SH-SY5Y (cell line): ENCODE measurements at regions not wholly inside any gene's neighbourhood (a gene's known extent, or its start where the extent isn't known, plus 50 kb on each side); places are given as distances from the start of the nearest gene placed in this dataset.

Experiments used
- GATA2 ChIP-seq: IDR thresholded peaks from 2 replicates; pipeline ENCODE4 v1.6.1; 2011; ENCODE audit warnings: mild to moderate bottlenecking, low read depth, low read length
- GATA3 ChIP-seq: IDR thresholded peaks from 2 replicates; pipeline ENCODE4 v1.6.1; 2011; ENCODE audit warnings: low read depth, mild to moderate bottlenecking, low read length, moderate library complexity

- TF ChIP-seq GATA2 (no peak), GATA3 (no peak)
Measured at GRCh38 chr17:53649201-53649600, 173.5 kb upstream of the KIF2B start.
